PFSK-1 (cell line): ENCODE measurements at regions not wholly inside any gene's neighbourhood (a gene's known extent, or its start where the extent isn't known, plus 50 kb on each side); places are given as distances from the start of the nearest gene placed in this dataset.

ENCODE experiments used
- POLR2AphosphoS5 ChIP-seq: IDR thresholded peaks from 2 replicates; pipeline ENCODE4 v1.6.1; 2012; ENCODE audit warnings: low read depth, mild to moderate bottlenecking, control low read depth, low read length, moderate library complexity
- REST ChIP-seq, 2 experiments: IDR thresholded peaks; 2 replicates each; pipeline versions ENCODE4 v1.6.1 to v1.8.0; 2011 to 2012; ENCODE audit warnings: low read depth in 2 of 2, low read length in 2 of 2, control low read depth in 1 of 2, inconsistent platforms in 1 of 2, mild to moderate bottlenecking in 1 of 2, moderate library complexity in 1 of 2; ENCODE audit not compliant: insufficient read depth in 1 of 2
- TAF1 ChIP-seq: IDR thresholded peaks from 2 replicates; pipeline ENCODE4 v1.6.1; 2012; ENCODE audit warnings: low read length, control low read depth, borderline replicate concordance; ENCODE audit not compliant: insufficient read depth

DNA sequence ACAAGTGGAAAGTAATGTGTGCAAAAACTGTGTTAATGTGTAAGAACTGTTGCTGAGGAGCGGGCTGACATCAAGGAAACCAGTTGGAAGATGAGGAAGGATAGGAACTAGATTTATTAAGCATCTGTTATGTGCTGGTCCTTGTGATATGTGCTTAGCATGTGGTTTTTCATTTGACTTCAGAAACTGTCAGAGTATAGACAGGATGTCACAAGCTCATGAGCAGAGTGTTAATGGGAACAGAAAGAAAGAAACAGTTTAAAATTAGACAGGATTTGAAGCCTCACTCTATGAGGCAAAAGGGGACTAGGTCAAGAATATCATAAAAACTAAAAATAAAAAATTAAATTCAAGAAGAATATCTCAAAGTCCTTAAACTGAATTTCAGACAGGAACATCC lies 270.6 kb upstream of the DPPA4 start:
- no peak for TF ChIP-seq REST (IDR thresholded peaks at IDR 0.05; ENCODE audit: insufficient read depth in 1 of 2, low read depth in 2 of 2, low read length in 2 of 2)
- TF ChIP-seq POLR2AphosphoS5: no peak
- TF ChIP-seq TAF1: no peak
